ENCODE measurements at regions not wholly inside any gene's neighbourhood (a gene's known extent, or its start where the extent isn't known, plus 50 kb on each side); places are given as distances from the start of the nearest gene placed in this dataset.

DNA sequence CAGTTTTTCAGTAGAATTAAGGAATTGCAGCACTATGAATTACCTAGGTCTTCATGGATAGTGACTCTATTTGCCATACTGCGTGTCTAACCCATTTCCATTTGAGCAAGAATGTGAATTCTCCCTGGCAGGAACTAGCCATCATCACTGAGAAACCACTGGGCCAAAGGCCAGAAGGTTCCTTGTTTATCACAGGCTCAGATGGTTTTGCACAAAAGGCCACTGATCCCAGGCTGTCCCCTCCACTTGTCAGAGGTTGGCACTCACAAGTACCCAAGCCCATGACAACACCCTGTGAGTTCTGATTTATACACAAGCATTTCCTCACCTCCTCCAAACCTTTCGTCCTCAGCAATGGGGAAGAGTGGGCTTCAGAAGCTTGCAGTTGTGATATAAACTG lies 131.8 kb downstream of the FOXB1 start:
- TF ChIP-seq, protein P1, sequence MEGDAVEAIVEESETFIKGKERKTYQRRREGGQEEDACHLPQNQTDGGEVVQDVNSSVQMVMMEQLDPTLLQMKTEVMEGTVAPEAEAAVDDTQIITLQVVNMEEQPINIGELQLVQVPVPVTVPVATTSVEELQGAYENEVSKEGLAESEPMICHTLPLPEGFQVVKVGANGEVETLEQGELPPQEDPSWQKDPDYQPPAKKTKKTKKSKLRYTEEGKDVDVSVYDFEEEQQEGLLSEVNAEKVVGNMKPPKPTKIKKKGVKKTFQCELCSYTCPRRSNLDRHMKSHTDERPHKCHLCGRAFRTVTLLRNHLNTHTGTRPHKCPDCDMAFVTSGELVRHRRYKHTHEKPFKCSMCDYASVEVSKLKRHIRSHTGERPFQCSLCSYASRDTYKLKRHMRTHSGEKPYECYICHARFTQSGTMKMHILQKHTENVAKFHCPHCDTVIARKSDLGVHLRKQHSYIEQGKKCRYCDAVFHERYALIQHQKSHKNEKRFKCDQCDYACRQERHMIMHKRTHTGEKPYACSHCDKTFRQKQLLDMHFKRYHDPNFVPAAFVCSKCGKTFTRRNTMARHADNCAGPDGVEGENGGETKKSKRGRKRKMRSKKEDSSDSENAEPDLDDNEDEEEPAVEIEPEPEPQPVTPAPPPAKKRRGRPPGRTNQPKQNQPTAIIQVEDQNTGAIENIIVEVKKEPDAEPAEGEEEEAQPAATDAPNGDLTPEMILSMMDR (IDR thresholded peaks at IDR 0.05; ENCODE audit: low read depth, low read length): no peak
- TF ChIP-seq POLR2A (IDR thresholded peaks at IDR 0.05; ENCODE audit: extremely low read depth, insufficient read length) (no peak), MYC (IDR thresholded peaks at IDR 0.05; ENCODE audit: low read depth, low read length) (no peak)
- TF ChIP-seq, protein P2, sequence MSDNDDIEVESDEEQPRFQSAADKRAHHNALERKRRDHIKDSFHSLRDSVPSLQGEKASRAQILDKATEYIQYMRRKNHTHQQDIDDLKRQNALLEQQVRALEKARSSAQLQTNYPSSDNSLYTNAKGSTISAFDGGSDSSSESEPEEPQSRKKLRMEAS (IDR thresholded peaks at IDR 0.05; ENCODE audit: low read depth, low read length): no peak
- no peak for DNase-seq (ENCODE audit: low read depth)
- no peak overlapping the region for H3K4me3 ChIP-seq (ENCODE audit: low read depth, low read length)

DNA sequence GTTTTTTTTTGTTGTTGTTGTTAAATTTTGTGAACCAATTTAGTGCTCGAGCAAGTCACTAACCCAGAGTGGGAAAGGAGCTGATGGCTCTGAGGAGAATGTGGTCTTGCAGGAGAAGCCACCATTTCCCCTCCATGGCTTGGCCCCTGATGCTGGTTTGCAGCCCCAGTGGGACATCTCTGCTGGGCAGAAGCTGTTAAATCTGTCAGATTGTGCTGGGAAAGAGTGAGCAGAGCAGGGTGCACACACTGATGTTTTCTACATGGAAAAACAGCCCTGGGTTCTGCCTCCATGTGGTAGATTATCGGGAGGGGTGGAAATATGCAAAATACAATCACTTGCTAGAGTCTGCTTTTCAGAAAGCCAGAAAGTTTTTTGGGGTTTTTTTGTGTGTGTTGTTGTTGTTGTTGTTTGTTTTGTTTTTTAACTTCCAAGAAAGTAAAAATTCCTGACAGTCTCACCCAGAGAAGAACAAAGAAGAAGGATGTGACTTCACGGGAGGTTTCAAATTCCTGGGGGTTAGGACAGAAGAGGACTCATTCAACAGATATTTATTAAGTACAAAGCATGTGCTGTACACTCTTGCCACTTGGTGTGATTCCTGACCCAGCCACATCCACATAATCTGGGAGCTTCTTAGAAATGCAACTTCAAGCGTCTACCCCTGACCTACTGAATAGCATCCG lies 133.7 kb downstream of the FOXB1 start:
- TF ChIP-seq POLR2A (IDR thresholded peaks at IDR 0.05; ENCODE audit: extremely low read depth, insufficient read length): no peak
- TF ChIP-seq, protein P2 (IDR thresholded peaks at IDR 0.05; ENCODE audit: low read depth, low read length): no peak
- TF ChIP-seq, protein P1 (IDR thresholded peaks at IDR 0.05; ENCODE audit: low read depth, low read length): no peak
- TF ChIP-seq MYC (IDR thresholded peaks at IDR 0.05; ENCODE audit: low read depth, low read length): no peak
- DNase-seq (ENCODE audit: low read depth): no peak
- H3K4me3 ChIP-seq (ENCODE audit: low read depth, low read length): no peak overlapping the region

DNA sequence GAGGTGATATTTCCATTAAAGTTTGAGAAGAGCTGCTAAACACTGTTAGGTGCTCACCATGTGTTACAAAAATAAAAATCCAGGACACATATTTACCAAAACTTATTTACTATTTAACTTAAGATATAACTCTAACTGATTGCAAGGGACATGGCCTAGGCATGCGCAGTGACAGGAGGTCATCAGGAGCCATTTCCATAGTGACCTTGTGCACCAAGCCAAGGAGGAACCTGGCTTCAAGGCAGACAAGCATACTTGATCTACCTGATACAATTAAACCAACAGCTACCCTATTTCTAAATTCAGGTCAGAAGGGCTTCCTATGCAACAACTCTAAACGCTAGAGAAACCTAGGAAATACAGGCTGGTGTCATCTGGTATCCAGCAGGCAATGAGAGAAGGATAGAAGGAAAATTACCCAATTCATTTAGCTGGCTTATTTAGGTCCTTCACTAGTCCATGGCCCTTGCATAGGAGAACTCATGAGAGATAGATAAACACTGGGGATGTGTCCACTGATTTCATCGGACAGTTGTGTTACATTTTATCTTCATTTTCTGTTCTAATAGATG lies 134.4 kb downstream of the FOXB1 start:
- DNase-seq (ENCODE audit: low read depth): no peak
- TF ChIP-seq, protein P2 (IDR thresholded peaks at IDR 0.05; ENCODE audit: low read depth, low read length): no peak
- TF ChIP-seq, protein P1 (IDR thresholded peaks at IDR 0.05; ENCODE audit: low read depth, low read length): no peak
- TF ChIP-seq MYC (IDR thresholded peaks at IDR 0.05; ENCODE audit: low read depth, low read length) (no peak), POLR2A (IDR thresholded peaks at IDR 0.05; ENCODE audit: extremely low read depth, insufficient read length) (no peak)
- no peak overlapping the region for H3K4me3 ChIP-seq (ENCODE audit: low read depth, low read length)

DNA sequence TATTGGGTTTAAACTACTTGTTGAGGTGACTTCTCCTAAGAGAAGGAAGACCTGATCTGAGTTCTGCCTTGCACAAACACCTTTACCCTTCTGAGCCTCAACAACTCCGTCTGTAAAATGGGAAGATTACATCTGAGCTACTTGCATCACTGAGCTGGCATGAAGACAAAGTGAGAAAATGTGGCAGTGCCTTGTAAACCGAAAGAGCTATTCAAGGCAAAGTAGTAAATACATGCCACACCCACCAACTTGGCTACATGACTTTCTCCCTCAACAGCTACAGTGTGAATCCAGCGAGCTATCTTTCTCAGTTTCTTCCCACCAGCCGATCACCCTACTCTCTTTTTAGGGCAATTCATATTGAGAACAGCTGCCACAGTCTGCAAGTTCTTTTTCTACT lies 148.3 kb downstream of the FOXB1 start:
- DNase-seq (ENCODE audit: low read depth): no peak
- no peak for TF ChIP-seq POLR2A (IDR thresholded peaks at IDR 0.05; ENCODE audit: extremely low read depth, insufficient read length)
- TF ChIP-seq, protein P2 (IDR thresholded peaks at IDR 0.05; ENCODE audit: low read depth, low read length): no peak
- TF ChIP-seq, protein P1 (IDR thresholded peaks at IDR 0.05; ENCODE audit: low read depth, low read length): no peak
- TF ChIP-seq MYC (IDR thresholded peaks at IDR 0.05; ENCODE audit: low read depth, low read length): no peak
- no peak overlapping the region for H3K4me3 ChIP-seq (ENCODE audit: low read depth, low read length)

DNA sequence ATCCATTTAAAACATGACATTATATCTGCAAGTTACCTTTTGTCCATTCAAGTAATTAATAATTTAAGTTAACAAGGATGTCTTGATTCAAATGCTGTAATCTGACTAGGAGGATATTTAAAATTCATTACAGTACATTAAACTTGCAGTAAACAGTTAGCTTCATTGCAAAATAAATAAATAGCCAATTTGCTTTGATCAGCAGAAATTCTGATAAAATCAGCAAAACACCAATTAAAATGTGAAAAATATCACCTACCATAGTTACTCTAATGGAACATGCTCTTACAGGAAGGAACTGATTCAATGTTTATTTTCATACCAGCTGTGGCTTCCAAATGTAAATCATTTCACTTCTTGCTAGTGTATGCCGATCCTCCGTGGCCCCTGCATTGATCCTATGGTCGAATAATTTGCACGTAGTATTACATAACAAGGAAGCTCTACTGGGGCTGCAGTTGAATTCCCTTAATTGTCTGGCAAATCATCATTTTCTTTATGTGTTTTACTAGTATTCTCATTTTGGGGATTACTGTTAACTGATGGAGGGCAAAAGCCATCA lies 150.7 kb downstream of the FOXB1 start:
- TF ChIP-seq POLR2A (IDR thresholded peaks at IDR 0.05; ENCODE audit: extremely low read depth, insufficient read length): no peak
- TF ChIP-seq, protein P2 (IDR thresholded peaks at IDR 0.05; ENCODE audit: low read depth, low read length): no peak
- TF ChIP-seq MYC (IDR thresholded peaks at IDR 0.05; ENCODE audit: low read depth, low read length): no peak
- TF ChIP-seq, protein P1 (IDR thresholded peaks at IDR 0.05; ENCODE audit: low read depth, low read length): no peak
- H3K4me3 ChIP-seq (ENCODE audit: low read depth, low read length): no peak overlapping the region
- DNase-seq (ENCODE audit: low read depth): no peak
